ENCODE measurements at regions not wholly inside any gene's neighbourhood (a gene's known extent, or its start where the extent isn't known, plus 50 kb on each side); places are given as distances from the start of the nearest gene placed in this dataset.

- TF ChIP-seq POLR2AphosphoS5 (IDR thresholded peaks at IDR 0.05) (no peak), EP300 (IDR thresholded peaks at IDR 0.05) (no peak), POLR2A (IDR thresholded peaks at IDR 0.05) (no peak), CTCF (IDR thresholded peaks at IDR 0.05) (no peak)
Measured at GRCh38 chr11:91220476-91221202, 997.8 kb upstream of the CHORDC1 start.
